Right lung (tissue), 2 donors: ENCODE measurements at regions not wholly inside any gene's neighbourhood (a gene's known extent, or its start where the extent isn't known, plus 50 kb on each side); places are given as distances from the start of the nearest gene placed in this dataset.
A peak's percentile ranks its signal among the peaks of the same experiment; 100 is the strongest.

Experiments
- DNase-seq, 2 donors: peaks; one replicate each; pipeline ENCODE4 v3.0.0-alpha.2; 2013

DNA sequence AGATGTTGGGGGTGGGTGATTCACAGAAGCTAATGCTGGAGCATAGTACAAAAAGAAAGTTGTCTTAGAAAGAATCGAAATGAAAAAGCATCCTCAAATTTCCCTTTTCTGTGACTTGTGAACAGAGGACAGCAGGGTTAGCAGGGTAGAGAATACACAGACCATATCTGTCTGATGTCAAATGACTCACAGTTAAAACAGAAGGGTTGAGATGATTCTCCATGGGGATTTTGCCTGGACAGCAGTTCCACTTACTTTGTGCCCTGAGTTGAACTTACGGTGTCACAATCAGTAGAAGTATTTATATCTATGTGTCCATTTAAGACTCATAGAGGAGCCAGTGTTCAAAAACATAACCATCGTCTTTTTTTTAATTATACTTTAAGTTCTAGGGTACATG lies 801.6 kb downstream of the KCTD16 start:
- no peak for DNase-seq

DNA sequence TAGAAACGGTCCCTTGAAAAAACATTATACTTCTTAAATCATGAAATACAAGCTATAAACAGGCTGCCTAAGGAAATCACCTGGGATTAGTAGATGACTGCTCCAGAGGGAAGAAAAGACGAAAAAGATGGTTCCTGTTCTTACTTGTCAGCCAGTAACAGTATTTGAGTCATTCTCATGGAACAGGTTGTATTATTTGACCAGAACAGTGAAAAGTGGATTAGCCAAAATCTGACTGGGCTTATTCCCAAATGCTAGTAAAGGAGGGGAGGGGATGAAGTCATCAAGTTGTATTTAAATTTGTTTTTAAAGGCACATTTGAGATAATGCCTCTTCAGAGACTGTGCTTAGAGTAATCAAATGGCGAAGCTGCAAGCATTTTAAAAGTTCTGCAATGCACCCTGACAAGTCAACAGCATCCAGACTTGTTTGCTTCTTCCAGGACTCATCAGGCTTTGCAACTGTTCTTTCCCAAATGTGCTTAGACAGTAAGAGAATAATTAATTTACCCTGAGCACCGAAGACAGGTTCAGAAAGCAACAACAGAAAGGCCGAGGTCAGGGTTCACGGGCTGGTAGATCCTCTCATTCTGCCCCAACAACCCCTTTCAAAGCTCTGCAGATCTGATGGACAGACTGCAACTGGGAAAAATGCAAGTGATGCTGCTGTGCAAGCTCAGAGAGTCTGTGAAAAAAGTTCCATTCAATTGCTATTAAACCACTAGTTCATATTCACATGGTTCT lies 800.6 kb downstream of the KCTD16 start:
- DNase-seq: no peak

DNA sequence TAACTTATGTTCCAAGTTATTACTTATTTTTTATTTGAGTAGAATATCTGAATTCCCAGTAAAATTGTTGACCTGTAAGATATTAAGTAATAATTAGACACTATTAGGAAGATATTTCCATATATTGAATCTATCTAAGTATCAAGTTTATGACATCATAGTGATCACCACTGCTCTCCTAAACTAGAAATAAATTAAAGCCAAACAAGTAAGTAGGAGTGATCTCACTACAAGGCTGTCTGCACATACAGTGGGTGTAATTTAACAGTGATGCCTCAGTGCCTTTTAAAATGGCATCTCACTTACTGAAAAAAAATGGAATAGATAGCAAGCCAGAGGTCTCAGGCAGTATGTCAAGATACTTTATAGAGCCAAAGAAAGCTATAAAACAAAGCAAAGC lies 789.6 kb downstream of the KCTD16 start:
- no peak for DNase-seq

DNA sequence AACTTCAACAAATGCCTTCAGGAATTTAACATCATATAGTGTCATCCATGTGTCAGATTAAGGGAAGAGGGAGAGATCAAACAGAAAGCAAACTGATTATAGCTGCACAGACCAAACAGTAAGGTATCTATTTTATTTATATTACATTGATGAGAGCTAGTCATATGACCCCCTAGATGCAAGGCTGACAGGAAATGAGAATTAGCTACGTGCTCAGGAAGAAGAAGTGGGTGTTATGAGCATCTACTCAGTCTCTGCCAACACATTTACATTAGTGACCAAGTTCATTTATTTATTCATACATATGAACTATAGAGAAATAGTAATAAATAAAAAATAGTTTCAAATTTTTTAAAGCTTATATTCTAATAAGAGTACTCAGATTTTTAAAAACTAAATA lies 787.3 kb downstream of the KCTD16 start:
- no peak for DNase-seq

DNA sequence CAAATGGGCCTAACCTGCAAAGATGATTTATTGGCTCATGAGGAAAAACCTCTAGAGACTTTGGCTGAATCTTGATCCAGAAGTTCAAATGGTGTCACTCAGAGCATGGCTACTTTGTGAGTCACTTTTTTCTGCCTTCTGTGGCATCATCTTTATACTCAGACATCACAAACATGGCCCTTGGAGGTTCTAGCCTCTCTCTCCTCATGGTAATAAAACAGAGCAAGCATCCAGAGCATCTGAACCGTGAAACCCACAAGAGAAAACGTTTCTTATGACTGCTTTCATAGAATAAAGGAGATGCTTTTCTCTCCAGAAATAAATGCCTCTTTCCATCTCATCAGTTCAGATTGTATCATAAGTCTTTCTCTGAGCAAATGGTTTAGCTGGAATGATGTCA lies 780.3 kb downstream of the KCTD16 start:
- DNase-seq: no peak

DNA sequence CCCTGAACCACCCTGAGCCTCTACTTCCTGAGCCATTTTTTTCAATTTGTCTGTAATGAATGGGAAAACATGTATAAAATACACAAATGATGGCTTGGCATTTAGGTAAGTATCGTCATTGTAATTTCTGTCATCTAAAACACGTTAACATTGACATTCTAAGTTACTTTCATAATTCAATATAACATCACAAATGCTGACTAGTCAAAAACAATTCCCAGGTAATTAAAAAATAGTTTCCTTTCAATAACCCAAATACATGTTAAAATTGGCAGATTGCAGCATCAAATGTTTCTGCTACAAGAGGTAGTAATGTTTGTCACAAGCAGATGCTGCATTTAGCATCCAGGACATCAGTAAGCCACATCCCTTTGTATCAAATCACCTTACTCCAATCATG lies 776.4 kb downstream of the KCTD16 start:
- DNase-seq: no peak

DNA sequence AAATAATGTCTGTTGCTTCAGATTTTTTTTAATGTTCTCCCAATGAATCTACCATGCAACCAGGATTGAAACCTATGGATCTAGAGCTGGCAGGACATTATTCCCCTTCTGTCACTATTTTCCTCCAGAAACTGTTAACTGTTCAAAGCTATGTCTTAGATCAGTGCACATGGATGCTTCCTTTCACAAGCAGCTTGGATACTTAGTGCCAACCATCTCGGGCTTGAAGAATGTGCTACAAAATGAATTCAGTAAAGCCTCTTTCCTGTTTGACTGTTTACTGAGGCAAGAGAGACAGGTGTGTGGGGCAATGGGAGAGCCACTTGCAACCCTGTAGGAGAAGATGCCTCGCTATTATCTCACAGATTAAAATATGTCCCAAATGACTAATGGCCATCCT lies 774.8 kb downstream of the KCTD16 start:
- DNase-seq: no peak

DNA sequence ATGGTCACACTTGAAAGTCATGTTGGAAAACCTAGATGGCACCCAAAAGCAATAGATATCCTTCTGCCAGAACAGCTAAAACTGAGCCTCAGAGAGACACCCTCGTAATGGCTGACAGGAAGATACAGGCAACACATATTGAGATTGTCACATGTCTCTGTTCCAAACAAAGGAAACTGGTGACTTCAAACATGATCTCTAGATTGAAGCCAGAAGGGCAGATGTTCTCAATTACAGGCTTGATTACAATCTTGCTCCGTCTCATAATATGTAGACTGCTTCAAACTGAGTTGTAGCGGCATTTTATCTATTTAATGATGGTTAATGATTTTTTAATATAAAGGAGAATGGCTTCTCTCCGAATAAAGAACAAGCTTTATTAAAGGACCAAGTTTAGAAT lies 774.3 kb downstream of the KCTD16 start:
- DNase-seq: no peak

DNA sequence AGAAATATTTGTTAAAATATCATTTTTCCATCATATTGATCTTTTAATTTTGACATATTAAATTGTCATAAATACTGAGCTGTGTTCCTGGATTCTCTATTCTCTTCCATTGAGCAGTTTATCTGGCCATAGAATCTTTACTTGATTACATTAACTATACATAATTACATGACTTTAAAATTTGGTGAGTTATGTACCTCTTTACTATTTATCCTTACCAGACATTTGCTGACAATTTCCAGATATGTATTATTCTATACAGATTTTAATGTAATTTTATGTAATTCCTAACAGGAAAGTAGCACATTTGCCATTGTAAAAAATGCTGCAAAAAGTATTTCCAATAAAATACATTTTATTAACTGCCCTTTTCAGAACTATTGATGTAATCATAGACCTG lies 770.3 kb downstream of the KCTD16 start:
- no peak for DNase-seq

DNA sequence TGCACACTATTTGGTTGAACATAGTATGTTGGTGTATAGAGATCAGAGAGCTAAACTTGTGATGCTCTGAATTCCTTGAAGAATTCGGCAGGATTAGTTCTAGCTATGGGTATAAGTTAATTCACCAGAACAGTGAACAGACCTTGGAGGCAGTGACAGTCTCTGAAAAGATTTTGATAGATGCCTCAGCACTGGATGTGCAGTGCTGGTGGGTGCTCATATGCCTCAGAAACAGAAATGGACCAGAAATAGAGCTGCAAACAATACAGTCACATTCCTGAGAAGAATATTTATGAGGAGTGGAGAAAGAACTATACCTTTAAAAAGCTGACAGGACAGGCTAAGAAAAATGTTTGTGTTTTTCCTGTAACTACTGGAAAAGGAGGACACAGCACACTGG lies 747.7 kb downstream of the KCTD16 start:
- DNase-seq: no peak

DNA sequence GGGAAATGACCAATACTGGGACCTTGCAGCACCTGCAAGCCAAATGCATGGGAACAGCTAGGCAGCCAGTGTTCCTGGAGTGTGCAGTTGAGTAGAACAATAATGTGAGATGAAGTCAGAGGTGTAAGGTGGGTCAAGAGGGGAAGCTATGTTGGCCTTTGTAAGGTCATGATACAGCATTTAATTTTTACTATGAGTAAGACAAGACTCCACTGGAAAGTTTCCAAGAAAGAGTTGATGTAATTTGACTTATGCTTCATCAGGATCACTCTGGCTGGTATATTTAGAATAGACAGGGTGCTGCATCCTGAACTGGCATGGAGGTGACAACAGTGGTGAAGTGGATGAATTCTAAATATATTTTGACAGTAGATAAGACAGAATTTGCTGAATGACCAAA lies 744.8 kb downstream of the KCTD16 start:
- DNase-seq: no peak

DNA sequence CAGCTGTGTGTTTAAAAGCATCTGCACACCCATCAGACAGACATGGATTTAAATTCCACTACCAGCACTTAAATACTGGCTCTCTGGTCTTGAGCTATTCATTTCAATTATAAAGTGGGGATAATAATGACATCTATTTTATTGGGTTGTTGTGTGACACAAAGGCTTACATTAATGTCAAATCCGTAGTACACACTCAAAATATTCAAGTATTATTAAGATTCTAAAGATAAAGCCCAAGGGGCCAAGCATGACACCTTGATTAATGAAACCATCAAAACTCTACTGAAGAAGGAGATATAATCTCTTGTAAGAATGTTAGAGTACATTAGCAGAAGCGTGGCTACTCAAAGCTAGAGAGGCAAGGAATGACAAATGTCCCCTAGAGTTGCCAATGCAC lies 743.0 kb downstream of the KCTD16 start:
- no peak for DNase-seq

DNA sequence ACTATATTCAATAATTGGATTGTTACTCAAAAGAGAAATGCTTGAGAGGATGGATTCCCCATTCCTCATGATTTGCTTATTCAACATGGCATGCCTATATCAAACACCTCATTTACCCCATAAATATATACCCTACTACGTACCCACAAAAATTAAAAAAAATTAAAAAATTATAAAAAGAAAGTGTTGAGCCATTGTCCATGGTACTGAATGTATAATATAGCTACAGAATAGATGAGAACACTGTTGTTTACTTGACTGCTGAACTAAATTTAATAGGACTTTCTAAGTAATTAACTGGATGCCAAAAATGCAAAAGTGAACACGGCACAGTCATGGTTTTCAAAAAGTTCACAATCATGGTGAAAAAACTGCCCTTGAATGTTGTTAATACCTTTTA lies 725.8 kb downstream of the KCTD16 start:
- no peak for DNase-seq

DNA sequence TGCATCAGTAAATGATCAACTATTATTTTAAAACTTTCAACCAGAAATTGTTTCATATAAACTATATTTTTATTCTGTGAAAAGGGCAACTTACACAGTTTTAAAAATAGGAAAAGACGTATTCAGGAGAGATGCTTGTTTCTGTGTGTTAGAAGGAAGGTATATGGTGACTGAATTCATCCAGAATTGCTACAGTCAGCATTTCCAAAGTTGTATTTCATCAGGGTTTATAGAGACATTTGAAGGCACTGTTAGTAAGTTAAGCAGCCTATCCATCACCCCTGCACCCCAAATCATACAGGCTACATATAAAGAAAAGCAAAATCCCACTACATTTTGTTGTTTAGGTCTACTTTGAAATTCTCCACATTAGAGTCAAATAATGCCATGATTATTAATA lies 716.0 kb downstream of the KCTD16 start:
- DNase-seq: no peak

DNA sequence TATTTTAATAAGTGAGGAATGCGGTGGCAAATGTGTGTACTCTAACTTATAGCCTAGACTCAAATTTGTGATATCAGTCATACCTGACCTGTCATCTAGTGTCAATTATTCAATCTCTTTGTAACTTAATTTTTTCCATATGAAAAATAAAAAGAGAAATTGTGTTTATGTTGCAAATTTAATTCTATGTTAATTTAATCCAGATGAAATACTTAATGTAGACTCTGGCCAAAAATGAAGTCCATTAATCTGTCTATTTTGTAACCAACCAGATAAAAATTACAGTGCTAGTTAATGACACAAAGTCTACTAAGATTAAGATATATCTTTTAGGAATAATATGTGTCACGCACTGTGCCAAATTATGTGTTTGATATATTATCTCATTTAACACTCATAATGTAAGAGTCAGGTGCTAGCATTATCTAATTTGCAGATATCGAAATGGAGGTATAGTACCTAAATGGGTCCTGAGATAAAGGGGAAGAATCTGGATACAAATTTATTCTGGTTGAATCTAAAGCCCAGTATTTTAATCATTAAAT lies 712.1 kb downstream of the KCTD16 start:
- no peak for DNase-seq

DNA sequence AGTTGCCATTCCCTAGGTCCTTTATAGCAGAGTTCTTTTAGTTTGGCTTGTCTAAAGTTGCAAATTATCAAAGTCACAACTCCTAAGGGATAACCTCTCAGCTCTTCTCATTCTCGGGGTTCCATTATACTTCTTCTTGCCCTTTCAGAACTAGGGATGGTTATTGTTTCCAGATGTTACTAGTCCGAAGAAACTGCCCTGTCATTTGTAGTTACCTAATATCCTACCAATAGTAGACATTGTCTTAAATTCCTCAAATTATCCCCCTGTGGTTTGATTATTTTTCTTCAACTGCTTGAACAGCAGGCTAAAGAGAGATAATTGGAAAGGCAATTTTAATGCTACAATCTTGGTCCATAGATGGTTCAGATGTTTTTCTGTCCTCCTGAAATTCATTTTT lies 709.8 kb downstream of the KCTD16 start:
- no peak for DNase-seq

DNA sequence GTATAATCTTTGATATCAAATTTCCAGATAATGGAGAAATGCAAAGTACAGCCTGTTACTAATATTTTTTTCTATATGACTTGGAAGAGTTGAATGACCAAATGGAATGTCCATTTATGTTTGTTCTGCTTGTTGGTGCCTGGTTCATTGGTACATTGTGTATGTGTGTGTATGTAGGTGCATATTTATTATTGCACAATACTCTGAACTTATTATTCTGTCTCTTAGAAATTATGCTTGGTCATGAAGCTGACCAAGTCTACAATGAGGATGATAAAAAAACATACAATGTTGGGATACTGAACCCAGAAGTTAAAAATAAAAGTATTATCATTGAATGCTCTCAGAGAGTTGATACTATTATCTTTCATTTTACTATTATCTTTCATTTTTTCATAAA lies 706.3 kb downstream of the KCTD16 start:
- no peak for DNase-seq

DNA sequence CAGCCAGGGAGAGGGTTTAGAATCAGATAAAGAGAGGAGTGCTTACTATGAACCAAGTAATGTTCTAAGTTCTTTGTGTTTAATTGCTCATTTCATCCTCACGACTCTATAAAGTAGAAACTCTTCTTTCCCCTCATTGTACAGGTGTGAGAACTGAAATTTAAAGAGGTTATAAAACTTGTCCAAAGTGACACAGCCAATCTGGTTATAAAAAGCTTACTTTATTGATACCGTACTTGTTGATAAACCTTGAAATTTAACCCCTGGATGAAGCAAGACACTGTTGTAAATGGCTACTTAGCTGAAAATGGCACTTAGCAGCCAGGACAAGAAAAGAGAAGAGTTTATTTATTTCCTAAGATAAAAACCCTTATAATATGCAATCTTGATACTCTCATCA lies 702.4 kb downstream of the KCTD16 start:
- no peak for DNase-seq

DNA sequence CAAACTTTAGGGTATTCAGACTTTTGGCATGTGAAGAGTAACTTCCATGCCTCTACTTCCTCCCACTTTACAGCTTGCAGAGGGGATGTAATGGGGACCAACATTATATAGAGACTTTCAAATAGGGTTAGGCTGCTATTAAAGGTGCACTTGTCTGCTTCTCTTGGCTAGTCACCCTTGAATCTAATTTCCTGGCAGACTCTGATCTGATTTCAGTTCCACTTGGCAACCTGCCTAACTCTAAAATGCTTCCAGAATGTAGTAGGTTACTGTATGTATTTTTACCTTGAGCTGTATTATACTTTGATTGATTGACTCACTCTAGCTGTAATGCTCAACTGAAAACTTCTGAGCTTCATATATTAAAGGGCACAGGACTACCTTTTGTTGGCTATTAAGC lies 693.4 kb downstream of the KCTD16 start:
- peak in 1 of 2 donors; percentile 5 for DNase-seq

DNA sequence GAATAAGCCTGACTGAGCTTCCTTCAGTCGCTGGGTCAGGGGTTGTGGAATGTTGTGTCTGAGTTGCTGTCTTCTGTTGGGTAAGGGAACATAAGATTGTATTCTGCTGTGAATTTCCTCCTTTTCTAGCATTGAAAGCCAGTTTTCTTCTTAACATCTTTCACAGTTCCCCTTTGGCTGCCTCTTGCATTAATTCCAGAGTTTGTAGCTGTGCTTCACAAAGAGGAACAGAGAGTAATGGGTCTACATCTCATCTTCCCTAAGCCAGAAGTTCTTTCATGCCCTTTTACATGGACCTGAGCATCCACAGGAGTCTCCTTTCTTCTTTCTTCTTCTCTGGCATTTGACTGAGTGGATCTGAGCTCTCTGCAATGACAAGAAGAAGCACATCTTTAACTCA lies 686.8 kb downstream of the KCTD16 start:
- DNase-seq: no peak

DNA sequence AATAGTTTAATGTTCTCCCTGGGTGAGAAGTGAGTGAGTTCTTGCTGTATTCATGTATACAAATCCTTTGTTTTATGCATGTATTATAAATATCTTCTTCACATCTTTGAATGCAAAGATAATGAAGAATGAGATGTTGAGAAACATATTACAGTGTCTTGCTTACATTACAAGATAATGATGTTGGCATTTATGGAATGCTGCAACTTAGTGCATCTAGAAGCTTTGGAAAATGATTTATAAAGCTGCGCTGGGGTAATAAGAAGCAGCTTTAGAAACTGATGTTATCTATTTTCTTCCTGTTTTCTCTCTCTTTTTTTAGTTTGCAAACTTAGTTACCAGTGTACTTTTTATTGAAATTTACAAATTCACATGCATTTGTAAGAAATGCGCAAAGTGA lies 673.4 kb downstream of the KCTD16 start:
- DNase-seq: no peak

DNA sequence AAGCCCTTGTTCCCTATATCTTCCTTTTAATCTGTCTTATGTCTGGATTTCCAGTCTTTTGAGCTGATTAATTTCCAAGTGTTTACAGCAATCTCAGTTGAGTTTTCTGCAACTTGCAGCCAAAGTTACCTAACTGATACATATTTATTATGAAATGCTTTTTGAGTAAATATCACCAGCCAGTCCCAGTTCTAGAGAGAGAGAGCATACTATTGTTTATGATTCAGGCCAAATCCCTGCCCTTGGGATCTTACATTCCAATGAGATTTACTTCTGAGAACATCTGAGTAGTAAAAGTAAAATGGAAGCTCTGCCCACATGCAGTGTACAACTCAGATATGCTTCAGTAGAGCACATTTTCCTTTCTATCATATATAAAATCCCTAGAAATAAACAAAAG lies 661.7 kb downstream of the KCTD16 start:
- DNase-seq: no peak

DNA sequence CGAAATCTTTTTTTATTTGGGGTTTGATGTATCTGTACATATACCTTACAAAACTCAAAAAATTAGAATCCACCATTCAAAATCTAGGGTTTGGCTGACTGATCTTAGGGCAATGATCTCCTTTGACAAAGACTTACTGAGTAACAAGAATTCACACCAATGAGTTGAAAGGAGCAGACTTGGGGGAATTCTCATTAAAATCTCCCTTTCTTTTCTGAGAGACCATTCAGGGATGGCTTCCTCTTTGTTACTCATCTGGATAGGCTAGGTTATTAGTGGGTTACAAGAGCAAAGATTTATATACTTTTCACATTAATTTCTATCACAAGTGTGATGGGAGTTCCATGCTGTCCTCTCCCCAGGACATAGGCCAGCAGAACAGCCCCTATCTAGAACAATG lies 661.0 kb downstream of the KCTD16 start:
- DNase-seq: no peak

DNA sequence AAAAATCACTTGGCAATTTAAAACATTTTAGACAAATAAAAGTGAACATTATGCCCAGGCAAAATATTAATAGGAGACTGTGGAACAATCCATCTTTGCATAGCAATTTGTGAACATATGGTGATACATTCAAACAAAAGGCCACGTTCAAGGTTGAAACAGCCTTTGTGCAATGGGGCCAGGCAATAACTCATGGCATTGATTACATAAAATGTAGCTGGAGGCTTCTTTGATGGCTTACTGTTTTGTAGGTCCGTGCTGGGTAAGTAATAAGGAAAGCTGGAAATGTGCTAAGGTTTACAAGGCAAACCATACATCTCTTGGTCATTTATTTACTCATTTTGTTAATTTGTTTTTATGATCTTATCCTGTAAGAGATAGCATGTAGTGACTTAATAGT lies 651.8 kb downstream of the KCTD16 start:
- no peak for DNase-seq
